Retinal pigment epithelial cell (primary cell): ENCODE measurements at regions not wholly inside any gene's neighbourhood (a gene's known extent, or its start where the extent isn't known, plus 50 kb on each side); places are given as distances from the start of the nearest gene placed in this dataset.

Experiments
- DNase-seq: peaks from one replicate; pipeline ENCODE4 v3.0.0-alpha.2; 2010; ENCODE audit warnings: low read depth
- H3K4me3 ChIP-seq: 2 replicates; pipeline ENCODE4 v1.5.1; 2011; ENCODE audit warnings: mild to moderate bottlenecking, low read length, control low read depth, moderate library complexity
- CTCF ChIP-seq: conservative IDR thresholded peaks from 2 replicates; pipeline ENCODE4 v1.5.1; 2011; ENCODE audit warnings: low read depth, low read length, control low read depth, inconsistent platforms

GRCh38 chr3:66592016-66592761 lies 91.4 kb upstream of the LRIG1 start:
- no peak overlapping the region for H3K4me3 ChIP-seq
- DNase-seq: no peak
- TF ChIP-seq CTCF: no peak

- TF ChIP-seq CTCF: no peak
- no peak overlapping the region for H3K4me3 ChIP-seq
- DNase-seq: no peak
Observed at GRCh38 chr3:66592927-66593625, 92.3 kb upstream of the LRIG1 start.

DNA sequence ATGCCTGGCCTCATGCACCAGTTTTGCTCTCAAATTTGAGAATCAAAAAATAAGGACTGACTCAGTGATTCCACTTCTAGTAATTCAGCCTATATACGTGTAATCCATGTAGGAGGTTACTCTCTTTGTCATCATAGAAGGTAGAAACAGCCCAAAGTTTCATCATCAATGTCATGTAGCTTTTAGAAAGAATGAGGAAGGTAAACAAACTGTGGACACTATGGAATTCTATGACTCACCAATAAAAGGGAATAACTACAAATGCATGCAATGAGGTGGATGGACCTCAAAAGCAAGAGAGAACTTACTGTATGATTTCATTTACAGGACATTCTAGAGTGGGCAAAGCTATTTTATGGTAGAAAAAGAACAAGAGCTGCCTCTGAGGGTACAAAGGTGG lies 93.2 kb upstream of the LRIG1 start:
- no peak for DNase-seq

DNA sequence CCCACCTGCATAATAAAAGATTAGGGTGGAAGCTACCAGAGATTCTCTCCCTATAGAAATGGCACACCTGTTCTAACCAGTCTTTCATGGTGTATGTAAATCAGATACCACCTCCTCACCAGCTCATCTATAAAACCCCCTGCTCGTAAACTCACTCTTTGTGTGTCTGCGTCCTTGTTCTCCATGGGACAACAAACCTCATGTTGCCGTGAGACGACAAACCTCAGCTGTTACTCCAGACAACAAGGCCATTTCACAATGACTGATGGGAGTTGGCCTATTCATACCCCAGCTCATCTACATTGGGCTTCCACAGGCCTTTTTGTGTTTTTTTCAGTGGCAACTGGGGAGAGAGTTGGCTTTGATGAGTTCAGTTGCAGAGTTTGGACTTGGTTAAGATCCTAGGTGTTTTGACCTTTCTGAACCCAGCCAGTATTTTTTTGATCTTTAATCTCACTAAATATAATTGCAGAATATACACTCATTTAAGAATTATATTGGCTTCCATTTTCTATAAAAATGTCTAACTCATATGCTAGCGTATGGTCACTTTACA lies 96.6 kb upstream of the LRIG1 start:
- H3K4me3 ChIP-seq: no peak overlapping the region
- DNase-seq: no peak
- TF ChIP-seq CTCF: no peak

More for the DNA sequence above, 93.2 kb upstream of the LRIG1 start:
- H3K4me3 ChIP-seq: no peak overlapping the region
- no peak for TF ChIP-seq CTCF

DNA sequence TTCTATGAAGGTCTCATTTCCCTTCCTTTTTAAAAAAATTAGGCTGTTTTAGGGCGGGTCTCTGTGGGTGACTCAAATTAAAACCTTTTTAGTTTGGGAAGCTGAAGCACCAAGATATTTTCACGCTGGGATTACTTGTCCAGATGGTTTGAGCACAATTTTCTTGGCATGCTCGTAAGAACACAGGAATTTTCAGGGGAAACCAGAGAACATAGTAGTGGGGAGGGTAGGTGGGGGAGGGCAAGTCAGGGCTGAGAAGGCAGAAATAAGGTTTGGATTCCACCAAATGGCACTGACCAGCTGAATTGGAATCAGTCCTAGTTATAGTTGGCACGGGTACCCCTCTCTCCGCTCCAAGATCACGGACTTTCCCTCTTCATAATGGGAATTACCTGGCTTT lies 97.3 kb upstream of the LRIG1 start:
- no peak for TF ChIP-seq CTCF
- H3K4me3 ChIP-seq: no peak overlapping the region
- no peak for DNase-seq

DNA sequence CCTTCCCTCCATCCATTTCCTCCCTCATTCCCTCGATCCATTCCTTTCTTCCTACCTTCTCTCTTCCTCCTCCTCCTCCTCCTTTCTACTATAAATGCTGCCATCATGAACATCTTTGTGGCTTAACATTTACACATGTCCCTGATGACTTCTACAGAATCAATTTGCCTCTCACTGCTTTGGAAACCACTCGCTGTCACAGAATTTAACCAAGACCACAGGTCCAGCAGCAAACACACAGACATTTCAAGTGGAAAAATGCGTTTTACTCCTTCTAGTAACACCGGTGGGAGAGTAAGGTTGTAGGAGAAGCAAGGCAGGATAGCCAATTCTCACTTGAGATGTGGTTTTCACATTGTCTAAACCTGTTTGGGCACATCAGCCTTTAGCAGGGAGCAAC lies 101.4 kb upstream of the LRIG1 start:
- TF ChIP-seq CTCF: no peak

More for the DNA sequence above, 101.4 kb upstream of the LRIG1 start:
- H3K4me3 ChIP-seq: no peak overlapping the region
- DNase-seq: no peak
